ENCODE measurements at regions not wholly inside any gene's neighbourhood (a gene's known extent, or its start where the extent isn't known, plus 50 kb on each side); places are given as distances from the start of the nearest gene placed in this dataset.

GRCh38 chr2:16010951-16011620 lies 70.7 kb downstream of the MYCN start:
- DNase-seq = no peak

DNA sequence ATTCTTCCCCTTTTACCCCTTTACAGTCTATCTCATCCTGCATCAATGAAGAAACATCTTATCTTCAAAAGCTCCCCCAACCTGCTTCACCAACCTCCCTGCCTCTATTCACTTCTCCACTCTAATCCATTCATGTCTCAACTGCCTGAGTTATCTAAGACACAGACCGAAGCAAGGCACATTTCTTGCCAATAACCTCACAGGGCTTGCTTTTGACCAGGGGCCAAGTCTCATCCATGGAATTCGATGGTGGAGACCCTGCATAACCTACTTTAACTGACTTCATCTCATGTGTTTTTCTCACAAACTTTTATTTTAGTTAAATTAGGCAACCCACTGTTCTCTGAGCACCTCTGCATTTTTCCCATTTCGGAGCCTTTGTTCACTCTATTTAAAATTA lies 69.7 kb downstream of the MYCN start:
- DNase-seq = no peak

DNA sequence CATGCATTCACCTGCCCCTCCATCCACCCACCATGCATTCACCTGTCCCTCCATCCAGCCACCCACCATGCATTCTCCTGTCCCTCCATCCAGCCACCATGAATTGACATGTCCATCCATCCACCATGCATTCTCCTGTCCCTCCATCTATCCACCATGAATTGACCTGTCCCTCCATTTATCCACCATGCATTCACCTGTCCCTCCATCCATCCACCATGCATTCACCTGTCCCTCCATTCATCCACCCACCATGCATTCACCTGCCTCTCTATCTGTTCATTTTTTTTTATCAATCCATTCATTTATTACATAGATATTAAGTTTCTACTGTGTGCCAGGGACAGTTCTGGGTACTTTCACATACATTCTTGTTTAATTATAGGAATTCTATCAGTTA lies 69.2 kb downstream of the MYCN start:
- DNase-seq = no peak

- DNase-seq = no peak
Observed at GRCh38 chr2:16008856-16009255, 68.5 kb downstream of the MYCN start.

DNA sequence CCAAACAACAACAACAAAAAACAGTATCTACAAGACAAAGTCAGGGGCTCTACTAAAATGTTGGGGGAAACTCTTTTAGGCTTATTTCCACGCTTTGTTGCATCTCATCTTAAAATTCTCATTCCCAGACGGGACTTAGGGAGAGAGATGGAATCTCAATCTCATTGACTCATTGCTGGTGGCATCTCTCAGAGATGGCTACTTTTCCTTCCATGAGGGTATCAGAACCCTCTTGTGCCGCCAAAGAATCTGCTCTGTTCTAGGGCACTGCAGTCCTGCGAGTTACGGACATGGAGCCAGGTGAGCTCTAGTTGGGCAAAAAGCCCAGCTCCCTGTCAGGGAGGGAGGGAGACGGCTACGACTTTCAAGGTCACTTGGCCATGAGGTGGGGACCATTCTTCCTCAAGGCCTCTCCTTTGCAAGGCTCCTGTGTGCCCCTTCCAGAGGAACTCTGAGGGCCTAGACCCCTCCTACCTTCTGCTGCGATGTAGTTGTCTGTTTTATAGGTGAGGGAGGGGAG lies 68.0 kb downstream of the MYCN start:
- DNase-seq = no peak

DNA sequence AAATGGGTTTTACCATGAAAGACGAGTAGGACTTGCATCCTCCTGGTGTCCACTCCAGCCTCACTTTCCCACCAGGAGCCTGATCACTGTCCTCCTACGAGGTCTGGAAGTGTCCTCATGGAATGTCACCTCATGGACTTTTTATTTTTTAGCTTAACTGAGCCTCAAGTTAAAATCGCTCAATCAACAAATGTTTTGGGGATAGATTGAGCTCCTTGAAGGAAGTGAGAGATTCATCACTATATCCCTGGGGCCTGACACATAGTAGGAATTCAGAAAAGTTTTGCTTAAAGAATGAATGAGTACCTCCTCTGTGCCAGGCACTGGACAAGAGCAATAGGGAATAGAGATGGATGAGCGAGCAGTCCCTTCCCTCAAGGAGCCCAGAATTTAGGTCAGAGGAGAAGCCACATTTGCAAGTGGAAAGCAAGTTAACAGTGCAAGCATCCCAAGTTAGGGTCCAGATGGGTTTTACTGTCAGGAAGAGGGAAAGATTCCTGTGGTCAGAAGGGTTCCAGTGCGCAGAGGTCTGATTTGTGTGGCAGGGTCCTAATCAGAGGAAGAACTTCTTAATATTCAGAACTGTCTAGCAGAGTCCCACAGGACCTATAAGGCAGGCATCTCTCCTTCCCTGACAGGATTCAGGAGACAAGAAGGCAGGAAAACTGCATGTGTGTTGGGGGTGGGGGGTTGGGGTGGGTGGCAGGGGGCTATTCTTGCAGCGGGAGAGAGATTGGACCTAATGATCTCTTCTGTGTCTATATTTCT lies 67.0 kb downstream of the MYCN start:
- DNase-seq = no peak

DNA sequence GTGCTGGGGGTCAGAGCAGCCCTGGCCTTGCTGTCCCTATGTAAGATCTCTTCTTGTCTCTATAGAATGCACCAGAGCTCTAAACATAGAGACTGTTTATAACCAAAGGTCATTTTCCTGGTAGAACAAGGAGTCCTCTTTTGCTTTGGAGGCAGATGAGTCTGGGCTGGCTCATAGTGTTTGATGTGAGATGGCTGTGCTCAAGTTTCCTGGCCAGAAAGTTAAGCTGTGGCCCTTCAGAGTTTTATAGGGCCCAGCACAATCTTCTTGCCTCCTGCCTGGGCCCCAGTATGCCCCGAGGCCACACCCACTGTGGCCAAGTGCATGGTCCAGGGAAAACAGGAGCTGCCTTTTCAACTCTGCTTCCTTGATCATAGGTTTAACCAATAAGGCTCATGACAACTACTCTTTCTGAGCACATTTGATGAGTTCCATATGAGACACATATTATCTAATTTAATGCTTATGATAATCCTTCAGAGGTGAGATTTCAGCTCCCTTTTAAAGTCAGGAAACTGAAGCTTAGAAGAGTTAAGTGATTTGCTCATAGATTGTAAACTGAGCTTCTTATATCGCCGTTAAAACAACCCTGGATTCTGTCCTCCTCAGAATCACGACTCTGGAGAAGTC lies 66.3 kb downstream of the MYCN start:
- no peak for DNase-seq

- DNase-seq = no peak
Observed at GRCh38 chr2:16005816-16006536, 65.6 kb downstream of the MYCN start.

DNA sequence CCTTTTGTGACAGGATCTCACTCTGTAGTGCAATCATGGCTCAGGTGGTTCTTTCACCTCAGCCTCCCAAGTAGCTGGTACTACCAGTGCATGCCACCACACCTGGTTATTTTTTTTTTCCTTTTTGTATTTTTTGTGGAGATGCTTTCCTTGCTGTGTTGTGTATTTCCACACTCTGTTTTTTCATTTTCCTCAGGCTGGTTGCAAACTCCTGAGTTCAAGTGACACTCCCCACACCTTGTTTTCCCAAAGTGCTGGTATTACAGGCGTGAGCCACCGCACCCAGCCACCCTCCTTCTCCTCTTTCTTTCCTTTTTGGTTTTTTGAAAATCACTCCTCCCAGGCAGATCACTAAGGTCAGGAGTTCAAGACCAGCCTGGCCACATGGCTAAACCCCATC lies 65.0 kb downstream of the MYCN start:
- no peak for DNase-seq

DNA sequence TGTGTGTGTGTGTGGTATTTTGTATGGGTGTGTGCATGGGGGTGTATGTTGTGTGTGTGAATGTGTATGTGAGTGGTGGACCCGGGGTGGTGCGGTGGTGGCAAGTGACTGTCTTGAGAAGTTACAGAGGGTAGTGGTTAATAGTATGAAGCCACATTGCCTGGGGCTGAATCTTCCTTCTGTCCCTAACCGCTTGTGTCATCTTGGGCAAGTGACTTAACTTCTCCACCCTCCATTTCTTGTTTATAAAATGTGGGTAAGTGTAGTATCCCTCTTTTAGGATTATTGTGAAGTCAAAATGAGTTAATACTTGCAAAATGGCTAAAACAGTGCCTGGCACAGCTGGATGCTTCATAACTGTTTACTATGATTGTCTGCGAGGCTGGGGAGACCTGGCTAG lies 63.5 kb downstream of the MYCN start:
- no peak for DNase-seq

- no peak for DNase-seq
Observed at GRCh38 chr2:16003152-16003551, 62.8 kb downstream of the MYCN start.

DNA sequence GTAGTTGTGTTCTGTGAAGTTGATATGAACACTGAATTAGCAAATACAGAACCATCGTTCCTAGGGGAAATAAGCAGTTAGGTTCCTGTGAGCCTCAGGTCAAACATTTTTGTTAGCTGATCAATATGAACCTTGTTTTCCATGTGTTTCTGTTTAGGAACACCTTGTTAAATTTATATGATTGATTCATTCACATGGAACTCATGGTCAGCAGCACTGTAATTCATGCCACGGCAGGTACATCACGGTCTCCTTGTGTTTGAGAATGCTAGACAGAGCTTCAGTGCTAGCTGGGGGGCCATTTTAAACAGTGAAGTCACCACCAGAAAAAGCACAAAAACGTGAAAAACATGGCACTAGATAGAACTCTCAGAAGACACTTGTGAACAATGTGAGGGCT lies 62.2 kb downstream of the MYCN start:
- DNase-seq = no peak

GRCh38 chr2:16002144-16002543 lies 61.8 kb downstream of the MYCN start:
- no peak for DNase-seq

- DNase-seq = no peak
Observed at GRCh38 chr2:16000642-16001041, 60.3 kb downstream of the MYCN start.

DNA sequence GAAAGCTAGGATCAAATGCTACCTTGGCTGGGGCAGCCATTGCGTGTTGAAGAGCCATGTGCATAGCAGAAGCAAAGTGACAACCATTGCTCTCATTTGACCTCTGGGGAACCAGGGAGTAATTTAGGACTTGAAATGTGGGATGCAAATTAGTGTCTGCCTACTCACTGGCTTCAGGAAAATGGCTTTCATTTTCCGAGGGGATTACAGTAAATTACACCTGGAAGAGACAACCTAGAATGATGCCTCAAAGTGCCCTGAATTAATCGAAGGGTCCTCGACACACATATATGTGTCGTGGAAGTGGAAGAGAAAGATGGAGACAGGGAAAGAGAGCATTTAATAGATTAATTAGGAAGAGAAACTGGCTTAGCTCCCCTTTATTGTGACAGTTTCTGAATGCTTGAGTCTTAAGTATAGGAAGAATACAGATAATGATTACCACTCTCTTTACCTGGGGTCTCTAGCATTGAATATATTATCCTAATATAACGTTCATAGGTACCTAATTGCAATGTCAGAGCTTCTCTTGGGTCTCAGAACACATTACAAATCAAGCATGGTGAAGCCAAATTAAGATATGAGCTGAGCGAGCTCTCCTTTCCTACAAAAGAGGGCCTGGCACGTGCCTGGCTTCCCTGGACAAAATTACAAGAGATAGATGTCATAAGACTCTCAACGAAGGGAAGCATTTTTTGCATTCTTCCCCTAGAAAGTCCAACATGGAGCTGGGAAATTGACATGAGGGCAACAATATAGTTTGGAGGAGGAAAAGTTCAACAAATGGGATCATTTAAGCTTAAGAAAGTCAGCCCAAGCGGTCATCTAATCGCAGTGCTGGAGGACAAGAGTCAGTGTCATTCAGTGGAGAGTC lies 59.5 kb downstream of the MYCN start:
- no peak for DNase-seq

DNA sequence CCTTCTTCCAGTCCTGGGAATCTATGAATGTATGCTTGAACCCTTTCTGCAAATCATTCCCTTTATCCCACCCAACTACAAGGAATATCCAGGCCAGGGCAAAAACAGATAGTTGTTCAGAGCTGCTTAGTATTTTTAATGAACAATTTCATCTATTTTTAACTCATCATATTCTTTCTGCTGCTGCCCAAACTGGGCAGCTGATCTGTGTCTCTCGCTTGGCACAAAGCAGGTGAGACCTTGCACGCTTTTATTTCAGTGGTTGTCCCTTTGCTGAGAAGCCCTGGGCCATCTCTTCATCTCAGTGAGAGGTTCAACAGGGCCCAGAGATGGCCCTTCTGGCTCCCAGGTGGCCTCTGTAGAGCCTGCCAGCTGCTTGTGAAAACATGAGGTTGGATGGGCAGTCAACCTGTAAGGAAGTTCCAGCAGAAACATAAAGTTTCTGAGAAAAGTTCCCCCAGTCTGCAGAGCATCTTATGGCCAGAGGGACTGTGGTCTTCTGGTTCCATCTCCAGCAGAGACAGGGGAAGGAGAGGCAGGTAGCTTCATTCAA lies 57.5 kb downstream of the MYCN start:
- DNase-seq = no peak

DNA sequence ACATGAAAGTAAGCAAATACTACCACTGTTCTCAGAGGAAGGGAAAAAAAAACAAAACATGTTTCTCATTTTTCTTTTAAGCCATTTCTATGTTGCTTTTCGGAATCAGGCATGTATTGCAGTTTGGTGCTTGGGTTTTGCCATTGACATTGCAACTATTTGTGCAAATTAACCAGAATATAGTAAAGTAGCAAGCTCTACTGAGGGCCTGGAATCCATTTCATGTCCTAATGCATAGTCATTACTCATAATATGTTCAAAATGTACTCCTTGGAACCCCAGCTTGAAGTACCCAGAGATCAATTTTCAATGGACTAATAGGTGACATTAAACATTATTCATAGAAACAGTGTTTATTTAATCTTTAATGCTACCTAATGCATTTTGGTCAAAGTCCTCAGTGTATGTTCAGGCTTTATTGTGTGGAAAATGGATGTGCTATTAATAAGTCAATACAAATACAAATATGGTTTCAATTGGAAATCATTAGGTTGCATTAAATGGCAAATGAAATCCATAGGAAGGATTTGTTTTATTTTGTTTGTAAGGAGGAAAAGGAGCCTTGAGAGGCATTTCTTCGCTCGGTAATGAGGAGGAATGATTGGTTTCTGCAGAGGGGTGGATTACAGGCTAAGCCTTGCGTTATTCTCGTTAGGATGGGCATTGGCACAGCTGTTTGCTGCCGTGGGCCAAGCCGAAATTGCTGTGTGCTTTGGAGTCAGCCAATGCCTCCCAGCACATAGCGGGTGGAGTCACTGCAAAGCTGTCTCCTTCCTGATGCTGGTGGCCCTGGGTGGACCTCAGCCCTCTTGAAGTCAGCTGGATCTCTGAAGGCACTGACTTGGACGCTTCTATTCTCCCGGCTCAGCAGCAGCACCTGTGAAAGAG lies 56.4 kb downstream of the MYCN start:
- no peak for DNase-seq
